Spinal cord (tissue), 9 donors: ENCODE measurements at regions not wholly inside any gene's neighbourhood (a gene's known extent, or its start where the extent isn't known, plus 50 kb on each side); places are given as distances from the start of the nearest gene placed in this dataset.

Experiments used
- DNase-seq, 6 donors: peaks; one replicate each; pipeline versions ENCODE4 v3.0.0 to v3.0.0-alpha.2; 2013 to 2015; ENCODE audit warnings: low spot score in 6 of 6, low read depth in 4 of 6
- H3K27ac ChIP-seq: one replicate; pipeline ENCODE4 v1.5.1; 2013; ENCODE audit warnings: low read depth, low read length, control low read depth
- H3K27me3 ChIP-seq: one replicate; pipeline ENCODE4 v1.6.1; 2013; ENCODE audit warnings: low read length; ENCODE audit not compliant: control insufficient read depth, insufficient read depth
- H3K36me3 ChIP-seq: one replicate; pipeline ENCODE4 v1.6.1; 2013; ENCODE audit warnings: low read length; ENCODE audit not compliant: control insufficient read depth, insufficient read depth
- H3K4me1 ChIP-seq: one replicate; pipeline ENCODE4 v1.6.1; 2013; ENCODE audit warnings: low read length; ENCODE audit not compliant: control insufficient read depth, insufficient read depth
- H3K4me3 ChIP-seq: one replicate; pipeline ENCODE4 v1.5.1; 2013; ENCODE audit warnings: low read depth, low read length, control low read depth
- H3K9me3 ChIP-seq: one replicate; pipeline ENCODE4 v1.6.1; 2013; ENCODE audit warnings: low read length; ENCODE audit not compliant: control insufficient read depth, insufficient read depth
- WGBS: methylation state at CpG from one replicate; pipeline ENCODE4 v1.1.5; 2013; ENCODE audit warnings: missing lambda C conversion rate; ENCODE audit not compliant: insufficient coverage; 5-methylcytosine and 5-hydroxymethylcytosine counted together
- donor health status: healthy.

GRCh38 chr18:51878724-51879123 lies 461.3 kb upstream of the DCC start:
- Histone ChIP-seq H3K36me3 (no peaks in the 10 kb centered on the region), H3K9me3 (no peaks in the 10 kb centered on the region), H3K4me3 (no peak overlapping the region), H3K4me1 (no peaks in the 10 kb centered on the region), H3K27me3 (no peaks in the 10 kb centered on the region), H3K27ac (no peak overlapping the region)
- no CpG with 5 or more reads among the region's 1 CpG for WGBS
- DNase-seq = no peak

GRCh38 chr18:51879329-51879728 lies 460.7 kb upstream of the DCC start:
- Histone ChIP-seq H3K27ac (no peak overlapping the region), H3K36me3 (no peaks in the 10 kb centered on the region), H3K4me1 (no peaks in the 10 kb centered on the region), H3K4me3 (no peak overlapping the region), H3K9me3 (no peaks in the 10 kb centered on the region), H3K27me3 (no peaks in the 10 kb centered on the region)
- DNase-seq = no peak
- WGBS = no CpG with 5 or more reads among the region's 1 CpG

GRCh38 chr18:51881394-51881793 lies 458.6 kb upstream of the DCC start:
- WGBS = 100% methylated on average over 1 of the region's 2 CpGs
- Histone ChIP-seq H3K4me3 (no peak overlapping the region), H3K27ac (no peak overlapping the region), H3K36me3 (no peaks in the 10 kb centered on the region), H3K4me1 (no peaks in the 10 kb centered on the region), H3K27me3 (no peaks in the 10 kb centered on the region), H3K9me3 (peaks cover 2% of the 10 kb centered on the region)
- DNase-seq = no peak

GRCh38 chr18:51884039-51884438 lies 456.0 kb upstream of the DCC start:
- Histone ChIP-seq H3K27me3 (no peaks in the 10 kb centered on the region), H3K36me3 (no peaks in the 10 kb centered on the region), H3K27ac (no peak overlapping the region), H3K4me1 (no peaks in the 10 kb centered on the region), H3K9me3 (peaks cover 2% of the 10 kb centered on the region), H3K4me3 (no peak overlapping the region)
- 89% methylated on average over 4 of the region's 4 CpGs for WGBS
- no peak for DNase-seq

GRCh38 chr18:51890762-51891161 lies 449.2 kb upstream of the DCC start:
- Histone ChIP-seq H3K27me3 (no peaks in the 10 kb centered on the region), H3K4me3 (no peak overlapping the region), H3K36me3 (no peaks in the 10 kb centered on the region), H3K27ac (no peak overlapping the region), H3K4me1 (no peaks in the 10 kb centered on the region), H3K9me3 (no peaks in the 10 kb centered on the region)
- peak in 1 of 6 donors; percentile 13 for DNase-seq
- whole genome bisulfite sequencing = 65% methylated on average over 2 of the region's 3 CpGs

GRCh38 chr18:51891876-51892275 lies 448.1 kb upstream of the DCC start:
- H3K4me3 ChIP-seq = no peak overlapping the region
- no CpG with 5 or more reads among the region's 1 CpG for WGBS
- DNase-seq = peak in 1 of 6 donors; percentile 83
- H3K27ac ChIP-seq = no peak overlapping the region
- H3K9me3 ChIP-seq = no peaks in the 10 kb centered on the region
- H3K27me3 ChIP-seq = no peaks in the 10 kb centered on the region
- H3K4me1 ChIP-seq = no peaks in the 10 kb centered on the region
- H3K36me3 ChIP-seq = no peaks in the 10 kb centered on the region

- no peaks in the 10 kb centered on the region for H3K27me3 ChIP-seq
- WGBS = 100% methylated on average over 2 of the region's 6 CpGs
- no peak overlapping the region for H3K27ac ChIP-seq
- no peaks in the 10 kb centered on the region for H3K9me3 ChIP-seq
- H3K36me3 ChIP-seq = no peaks in the 10 kb centered on the region
- no peak for DNase-seq
- H3K4me1 ChIP-seq = no peaks in the 10 kb centered on the region
- H3K4me3 ChIP-seq = no peak overlapping the region
These were observed 442.1 kb upstream of the DCC start for GRCh38 chr18:51897884-51898283.

- no peaks in the 10 kb centered on the region for H3K27me3 ChIP-seq
- H3K4me3 ChIP-seq = no peak overlapping the region
- DNase-seq = peak in 2 of 6 donors; percentile 24 to 91
- no peaks in the 10 kb centered on the region for H3K36me3 ChIP-seq
- H3K4me1 ChIP-seq = no peaks in the 10 kb centered on the region
- 49% methylated on average over 4 of the region's 7 CpGs for WGBS
- no peak overlapping the region for H3K27ac ChIP-seq
- H3K9me3 ChIP-seq = no peaks in the 10 kb centered on the region
These were observed 432.1 kb upstream of the DCC start for GRCh38 chr18:51907687-51908597.

- Histone ChIP-seq H3K27ac (no peak overlapping the region), H3K9me3 (no peaks in the 10 kb centered on the region), H3K36me3 (no peaks in the 10 kb centered on the region), H3K4me1 (no peaks in the 10 kb centered on the region), H3K27me3 (no peaks in the 10 kb centered on the region), H3K4me3 (no peak overlapping the region)
- DNase-seq = no peak
These were observed 431.4 kb upstream of the DCC start for GRCh38 chr18:51908598-51908944.

GRCh38 chr18:51911584-51911983 lies 428.4 kb upstream of the DCC start:
- Histone ChIP-seq H3K4me1 (no peaks in the 10 kb centered on the region), H3K36me3 (no peaks in the 10 kb centered on the region), H3K27me3 (no peaks in the 10 kb centered on the region), H3K4me3 (no peak overlapping the region), H3K27ac (no peak overlapping the region), H3K9me3 (no peaks in the 10 kb centered on the region)
- WGBS = no CpG with 5 or more reads among the region's 3 CpGs
- DNase-seq = peak in 1 of 6 donors; percentile 22
